ENCODE measurements at regions not wholly inside any gene's neighbourhood (a gene's known extent, or its start where the extent isn't known, plus 50 kb on each side); places are given as distances from the start of the nearest gene placed in this dataset.

DNA sequence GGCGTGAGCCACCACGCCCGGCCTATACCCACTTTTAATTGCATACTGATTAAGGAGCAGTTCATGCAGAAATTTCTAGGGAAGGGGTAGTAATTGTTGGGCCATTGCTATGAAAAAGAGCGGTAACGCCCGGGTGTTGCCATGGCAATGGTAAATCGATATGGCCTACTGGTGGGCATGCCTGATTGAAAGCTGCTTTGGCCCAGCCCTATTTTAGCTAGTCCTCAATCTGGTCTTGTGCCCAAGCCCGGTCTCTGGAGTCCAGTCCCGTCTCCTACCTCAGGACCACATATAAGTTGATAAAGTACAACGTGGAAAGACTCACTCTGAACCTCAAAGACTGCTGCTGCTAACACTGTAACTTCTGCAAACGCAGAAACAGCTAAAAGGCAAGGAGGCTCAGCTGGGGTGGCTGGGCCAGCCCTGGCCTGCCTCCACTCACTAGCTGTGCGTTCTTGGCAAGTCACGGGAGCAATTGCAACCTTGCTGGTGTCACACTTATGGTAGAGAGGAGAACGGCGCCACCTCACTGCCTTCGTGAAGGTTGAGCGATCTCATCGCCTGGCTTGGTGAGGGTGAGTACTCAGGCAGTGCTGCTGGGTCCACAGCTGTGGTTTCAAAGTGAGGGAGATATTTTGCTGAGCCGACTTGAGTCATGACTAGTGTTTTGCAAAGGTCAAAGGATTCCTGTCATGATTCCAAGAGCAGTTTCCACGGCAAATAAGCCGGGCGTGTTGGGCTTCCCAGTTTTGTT is 57.0 kb upstream of the GRPEL1 start:
- no peak overlapping the region for H3K27ac ChIP-seq (ENCODE audit: low read depth, low read length, severe bottlenecking)
- no peaks in the 10 kb centered on the region for H3K36me3 ChIP-seq (ENCODE audit: control insufficient read depth, insufficient read depth, low read length)
- WGBS, 2 experiments (ENCODE audit: insufficient coverage in 2 of 2) = 72 to 81% methylated on average over 13 to 17 of the region's 22 CpGs
- H3K9me3 ChIP-seq (ENCODE audit: control insufficient read depth, low read length) = no peaks in the 10 kb centered on the region
- peaks cover 12% of the 10 kb centered on the region for H3K4me1 ChIP-seq (ENCODE audit: control insufficient read depth, insufficient read depth, low read length, poor library complexity, severe bottlenecking)
- no peak overlapping the region for H3K4me3 ChIP-seq (ENCODE audit: extremely low read depth, insufficient read depth, low read length, poor library complexity, severe bottlenecking)

DNA sequence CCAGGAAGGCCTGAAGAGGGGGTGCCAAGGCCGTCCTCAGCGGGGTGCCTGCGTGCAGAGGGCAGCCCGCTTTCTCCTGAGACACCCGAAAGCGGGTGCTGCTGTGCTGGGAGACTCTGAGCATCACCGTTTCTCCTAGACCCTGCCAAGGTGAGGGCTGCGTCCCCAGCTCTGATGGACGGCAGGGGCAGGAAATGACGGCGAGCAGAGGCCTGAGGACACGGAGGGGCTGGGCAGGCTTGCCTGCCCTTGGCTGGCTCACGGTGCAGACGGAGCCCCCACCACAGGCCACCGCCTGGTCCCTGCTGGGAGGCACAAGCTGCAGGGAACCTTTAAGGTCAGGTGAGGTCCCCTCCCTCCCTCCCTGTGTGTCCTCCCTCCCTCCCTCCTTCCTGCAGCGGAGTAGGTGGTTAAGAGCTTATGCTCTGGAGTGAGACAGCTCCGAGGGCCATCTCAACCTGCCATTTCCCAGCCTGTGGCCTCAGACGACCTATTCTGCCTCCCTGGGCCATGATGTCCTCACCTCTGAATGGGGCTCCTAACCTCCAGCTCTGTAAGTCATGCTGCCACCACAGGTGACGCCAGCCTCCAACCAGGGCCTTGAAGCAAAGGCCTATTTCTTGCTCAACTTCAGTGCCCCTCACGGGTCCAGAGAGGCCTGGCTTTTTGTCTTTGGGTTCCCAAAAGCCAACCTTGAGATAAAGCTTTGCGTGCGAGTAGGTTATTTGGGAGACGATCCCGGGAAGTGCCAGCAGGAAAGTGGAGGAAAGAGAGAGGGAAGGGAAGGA is 54.2 kb upstream of the GRPEL1 start:
- H3K4me3 ChIP-seq (ENCODE audit: extremely low read depth, insufficient read depth, low read length, poor library complexity, severe bottlenecking) = no peak overlapping the region
- no peak overlapping the region for H3K27ac ChIP-seq (ENCODE audit: low read depth, low read length, severe bottlenecking)
- no peaks in the 10 kb centered on the region for H3K9me3 ChIP-seq (ENCODE audit: control insufficient read depth, low read length)
- 85 to 88% methylated on average over 16 to 22 of the region's 24 CpGs for WGBS, 2 experiments (ENCODE audit: insufficient coverage in 2 of 2)
- H3K4me1 ChIP-seq (ENCODE audit: control insufficient read depth, insufficient read depth, low read length, poor library complexity, severe bottlenecking) = peaks cover 12% of the 10 kb centered on the region
- no peaks in the 10 kb centered on the region for H3K36me3 ChIP-seq (ENCODE audit: control insufficient read depth, insufficient read depth, low read length)

DNA sequence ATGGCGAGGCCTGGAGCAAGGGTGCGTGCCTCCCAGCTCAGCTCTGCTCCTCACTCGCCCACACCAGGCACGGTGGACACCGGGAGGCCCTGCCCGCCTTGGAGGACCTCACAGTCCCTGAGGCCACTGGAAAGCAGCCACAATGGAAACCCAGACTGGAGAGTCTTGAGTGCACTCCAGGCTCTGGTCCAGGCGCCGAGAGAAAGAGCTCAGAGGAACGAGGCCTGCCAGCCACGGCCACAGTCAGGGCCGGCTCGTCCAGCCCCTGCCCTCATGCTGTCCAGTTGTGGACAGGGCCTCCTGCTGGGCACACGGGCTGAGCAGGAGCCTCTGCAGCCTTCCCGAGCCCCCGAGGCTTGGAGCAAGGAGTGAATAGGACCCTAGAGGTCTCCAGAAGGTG is 53.3 kb upstream of the GRPEL1 start:
- Histone ChIP-seq H3K9me3 (ENCODE audit: control insufficient read depth, low read length) (no peaks in the 10 kb centered on the region), H3K36me3 (ENCODE audit: control insufficient read depth, insufficient read depth, low read length) (no peaks in the 10 kb centered on the region), H3K4me1 (ENCODE audit: control insufficient read depth, insufficient read depth, low read length, poor library complexity, severe bottlenecking) (peaks cover 12% of the 10 kb centered on the region), H3K27ac (ENCODE audit: low read depth, low read length, severe bottlenecking) (no peak overlapping the region), H3K4me3 (ENCODE audit: extremely low read depth, insufficient read depth, low read length, poor library complexity, severe bottlenecking) (no peak overlapping the region)
- WGBS, 2 experiments (ENCODE audit: insufficient coverage in 2 of 2) = 88 to 90% methylated on average over 15 of the region's 15 CpGs

DNA sequence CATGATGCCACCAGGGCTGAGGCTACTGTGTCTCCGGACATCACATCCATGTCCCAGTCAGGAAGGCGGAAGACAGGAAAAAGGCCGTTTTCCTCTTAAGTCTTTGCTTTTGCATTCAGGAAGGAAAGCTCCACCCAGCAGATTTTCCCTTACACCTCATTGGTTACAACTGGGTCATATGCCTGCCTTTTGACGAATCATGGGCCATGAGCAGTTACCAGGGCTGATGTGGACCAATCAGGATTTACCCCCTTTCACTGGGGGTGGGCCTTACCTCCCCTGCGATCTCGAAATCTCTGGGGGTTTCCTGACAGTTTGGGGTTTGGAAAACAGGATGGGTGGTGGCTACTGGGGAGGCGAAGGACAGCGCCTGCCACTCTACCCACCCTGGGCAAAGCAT is 52.5 kb upstream of the GRPEL1 start:
- H3K4me1 ChIP-seq (ENCODE audit: control insufficient read depth, insufficient read depth, low read length, poor library complexity, severe bottlenecking) = peaks cover 5% of the 10 kb centered on the region
- H3K27ac ChIP-seq (ENCODE audit: low read depth, low read length, severe bottlenecking) = no peak overlapping the region
- H3K4me3 ChIP-seq (ENCODE audit: extremely low read depth, insufficient read depth, low read length, poor library complexity, severe bottlenecking) = no peak overlapping the region
- WGBS, 2 experiments (ENCODE audit: insufficient coverage in 2 of 2) = 95 to 98% methylated on average over 6 of the region's 8 CpGs
- H3K9me3 ChIP-seq (ENCODE audit: control insufficient read depth, low read length) = no peaks in the 10 kb centered on the region
- no peaks in the 10 kb centered on the region for H3K36me3 ChIP-seq (ENCODE audit: control insufficient read depth, insufficient read depth, low read length)

DNA sequence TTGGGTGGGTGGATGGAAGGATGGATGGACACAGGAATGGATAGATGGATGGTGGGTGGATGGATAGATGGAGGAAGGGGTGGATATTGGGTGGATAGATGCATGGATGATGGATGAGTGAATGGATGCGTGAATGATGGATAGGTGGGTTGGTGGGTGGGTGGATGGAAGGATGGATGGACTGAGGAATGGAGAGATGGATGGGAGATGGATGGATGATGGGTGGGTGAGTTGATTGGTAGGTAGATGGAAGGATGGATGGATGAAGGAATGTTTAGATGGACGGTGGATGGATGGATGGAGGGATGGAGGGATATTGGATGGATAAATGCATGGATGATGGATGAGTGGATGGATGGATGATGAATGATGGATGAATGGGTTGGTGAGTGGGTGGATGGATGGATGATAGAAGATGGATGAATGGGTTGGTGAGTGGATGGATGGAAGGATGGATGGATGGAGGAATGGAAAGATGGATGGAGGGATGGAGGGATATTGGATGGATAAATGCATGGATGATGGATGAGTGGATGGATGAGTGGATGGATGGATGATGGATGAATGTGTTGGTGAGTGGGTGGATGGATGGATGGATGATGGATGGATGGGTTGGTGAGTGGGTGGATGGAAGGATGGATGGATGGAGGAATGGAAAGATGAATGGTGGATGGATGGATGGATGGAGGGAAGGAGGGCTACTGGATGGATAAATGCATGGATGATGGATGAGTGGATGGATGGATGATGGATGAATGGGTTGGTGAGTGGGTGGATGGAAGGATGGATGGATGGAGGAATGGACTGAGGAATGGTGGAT is 50.4 kb upstream of the GRPEL1 start:
- no peak overlapping the region for H3K4me3 ChIP-seq (ENCODE audit: extremely low read depth, insufficient read depth, low read length, poor library complexity, severe bottlenecking)
- H3K27ac ChIP-seq (ENCODE audit: low read depth, low read length, severe bottlenecking) = no peak overlapping the region
- WGBS, 2 experiments (ENCODE audit: insufficient coverage in 2 of 2) = 86 to 94% methylated on average over 2 of the region's 2 CpGs
- H3K4me1 ChIP-seq (ENCODE audit: control insufficient read depth, insufficient read depth, low read length, poor library complexity, severe bottlenecking) = no peaks in the 10 kb centered on the region
- no peaks in the 10 kb centered on the region for H3K9me3 ChIP-seq (ENCODE audit: control insufficient read depth, low read length)
- H3K36me3 ChIP-seq (ENCODE audit: control insufficient read depth, insufficient read depth, low read length) = no peaks in the 10 kb centered on the region

Measured in mesodermal cell (in vitro differentiated cells).